HEK293 (cell line): ENCODE measurements at regions not wholly inside any gene's neighbourhood (a gene's known extent, or its start where the extent isn't known, plus 50 kb on each side); places are given as distances from the start of the nearest gene placed in this dataset.
"Not testable (repeated sequence)": the region's sequence is repeated elsewhere in the genome, so short reads cannot be mapped to it uniquely, and the experiment has no call there.

Source experiments
- CTCF ChIA-PET: fragments of 350-600 bp; formaldehyde crosslinking; extraction: SDS; loops from one replicate; lab custom pipeline; 2021; ENCODE audit warnings: antibody characterized with exemption; lab: Yijun Ruan, JAX
- POLR2A ChIA-PET: fragments of 300-600 bp; formaldehyde crosslinking; extraction: SDS; loops from one replicate; lab custom pipeline; 2020; ENCODE audit warnings: antibody characterized with exemption, inconsistent platforms; lab: Yijun Ruan, JAX
- H3K27ac ChIP-seq: fragments of 200-500 bp; sonication (Bioruptor generic); 2 replicates; pipeline ENCODE4 v1.5.1; 2014; ENCODE audit warnings: low read depth, low read length, control low read depth, inconsistent platforms; ENCODE audit errors: extremely low read depth
- H3K36me3 ChIP-seq, 2 experiments: fragments of 200-500 bp in 1 of 2; sonication (Bioruptor generic) in 1 of 2; 1 replicate in 1 of 2; 2 replicates in 1 of 2; pipeline ENCODE4 v1.5.1; 2014 to 2017; ENCODE audit warnings: inconsistent platforms in 2 of 2, low read length in 2 of 2; ENCODE audit not compliant: control insufficient read depth in 2 of 2, insufficient read depth in 1 of 2
- H3K4me1 ChIP-seq: fragments of 200-500 bp; sonication (Bioruptor generic); 2 replicates; pipeline ENCODE4 v1.5.1; 2014; ENCODE audit warnings: mild to moderate bottlenecking, low read length, inconsistent platforms; ENCODE audit not compliant: control insufficient read depth, insufficient read depth
- H3K4me3 ChIP-seq: 2 replicates; pipeline ENCODE4 v1.5.1; 2011; ENCODE audit warnings: low read depth, mild to moderate bottlenecking, control low read depth, low read length, moderate library complexity
- H3K9me3 ChIP-seq: fragments of 200-500 bp; sonication (Bioruptor generic); 2 replicates; pipeline ENCODE4 v1.5.1; 2014; ENCODE audit warnings: low read depth, low read length, inconsistent platforms; ENCODE audit not compliant: control insufficient read depth, insufficient read depth
- KLF7 ChIP-seq: fragments of 450-650 bp; formaldehyde crosslinking; IDR thresholded peaks from 2 replicates; pipeline ENCODE4 v1.5.1; 2016; ENCODE audit warnings: missing biosample characterization, missing genetic modification characterization, borderline replicate concordance
- KLF8 ChIP-seq: fragments of 450-650 bp; formaldehyde crosslinking; IDR thresholded peaks from 2 replicates; pipeline ENCODE4 v1.5.1; 2016; ENCODE audit warnings: missing biosample characterization, missing genetic modification characterization
- MEIS1 ChIP-seq: sonication (generic); formaldehyde crosslinking; IDR thresholded peaks from 2 replicates; pipeline ENCODE4 v1.8.1; 2022; ENCODE audit warnings: missing genetic modification reagents, mild to moderate bottlenecking, borderline replicate concordance
- MYNN ChIP-seq: fragments of 450-650 bp; formaldehyde crosslinking; IDR thresholded peaks from 2 replicates; pipeline ENCODE4 v1.5.1; 2016; ENCODE audit warnings: missing biosample characterization, missing genetic modification characterization, borderline replicate concordance
- SP2 ChIP-seq: fragments of 450-650 bp; formaldehyde crosslinking; IDR thresholded peaks from 2 replicates; pipeline ENCODE4 v1.5.1; 2016; ENCODE audit warnings: missing biosample characterization, missing genetic modification characterization
- ZBTB17 ChIP-seq: fragments of 450-650 bp; formaldehyde crosslinking; IDR thresholded peaks from 2 replicates; pipeline ENCODE4 v1.5.1; 2016; ENCODE audit warnings: missing biosample characterization, missing genetic modification characterization
- ZBTB21 ChIP-seq: fragments of 450-650 bp; formaldehyde crosslinking; IDR thresholded peaks from 2 replicates; pipeline ENCODE4 v1.5.1; 2017; ENCODE audit warnings: missing biosample characterization, missing genetic modification characterization
- ZNF202 ChIP-seq: fragments of 450-650 bp; formaldehyde crosslinking; IDR thresholded peaks from 2 replicates; pipeline ENCODE4 v1.5.1; 2016; ENCODE audit warnings: missing biosample characterization, missing genetic modification characterization, borderline replicate concordance
- ZNF335 ChIP-seq: fragments of 450-650 bp; formaldehyde crosslinking; conservative IDR thresholded peaks from 2 replicates; pipeline ENCODE4 v1.5.1; 2016; ENCODE audit warnings: missing biosample characterization, missing genetic modification characterization
- ZNF473 ChIP-seq: fragments of 450-650 bp; formaldehyde crosslinking; IDR thresholded peaks from 2 replicates; pipeline ENCODE4 v1.5.1; 2017; ENCODE audit warnings: missing biosample characterization, missing genetic modification characterization
- ZNF514 ChIP-seq: fragments of 450-650 bp; formaldehyde crosslinking; IDR thresholded peaks from 2 replicates; pipeline ENCODE4 v1.5.1; 2016; ENCODE audit warnings: missing biosample characterization, missing genetic modification characterization
- ZNF626 ChIP-seq: fragments of 450-650 bp; sonication (Bioruptor Pico); formaldehyde crosslinking; IDR thresholded peaks from 2 replicates; pipeline ENCODE4 v1.5.1; 2018; ENCODE audit warnings: missing biosample characterization, missing genetic modification characterization, inconsistent platforms
- ZNF654 ChIP-seq: fragments of 450-650 bp; formaldehyde crosslinking; IDR thresholded peaks from 2 replicates; pipeline ENCODE4 v1.5.1; 2016; ENCODE audit warnings: low read depth, missing biosample characterization, missing genetic modification characterization
- ZNF76 ChIP-seq: fragments of 450-650 bp; formaldehyde crosslinking; IDR thresholded peaks from 2 replicates; pipeline ENCODE4; 2016; ENCODE audit warnings: low read depth, missing biosample characterization, missing genetic modification characterization, borderline replicate concordance
- TF ChIP-seq, protein P1 (sequence below): fragments of 450-650 bp; formaldehyde crosslinking; IDR thresholded peaks from 2 replicates; pipeline ENCODE4 v1.5.1; 2016; ENCODE audit warnings: missing biosample characterization, missing genetic modification characterization, low read depth
- TF ChIP-seq, protein P2 (sequence below): fragments of 450-650 bp; formaldehyde crosslinking; optimal IDR thresholded peaks from 2 replicates; pipeline ENCODE3; 2016; ENCODE audit warnings: missing biosample characterization, mild to moderate bottlenecking, missing genetic modification characterization

DNA sequence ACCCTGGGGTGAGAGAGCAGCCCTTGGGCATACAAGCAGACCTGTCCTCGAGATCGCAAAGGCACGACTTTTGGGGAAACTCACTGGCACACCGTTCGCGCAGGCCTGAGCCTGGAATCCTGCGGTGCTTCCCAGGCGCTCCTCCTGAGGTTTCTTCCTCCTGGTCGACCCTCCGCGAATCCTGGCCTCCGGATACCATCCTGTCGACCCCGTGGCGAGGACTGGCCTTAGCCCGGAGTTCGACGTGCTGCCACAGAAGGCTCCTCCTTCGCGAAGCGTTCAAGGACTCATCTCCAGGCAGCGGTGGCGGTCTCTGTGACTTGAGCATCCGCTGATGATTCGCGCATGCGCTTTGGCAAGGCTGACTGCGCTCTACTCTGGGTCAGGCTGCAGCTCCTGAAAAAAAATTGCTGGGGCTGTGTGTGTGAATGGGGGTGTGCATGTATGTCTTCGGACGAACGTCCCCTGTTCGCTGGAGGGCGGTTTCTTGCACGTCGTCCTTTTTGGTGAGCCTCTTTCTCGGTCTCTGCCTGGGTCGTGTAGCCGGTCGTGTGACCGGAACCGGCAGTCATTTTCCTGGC, 64.4 kb upstream of the ZNF527 start (continued):
- TF ChIP-seq MYNN (tag by site-specific recombination) = no peak
- TF ChIP-seq ZNF473 = no peak
- TF ChIP-seq ZBTB21 (tag by site-specific recombination) = no peak

DNA sequence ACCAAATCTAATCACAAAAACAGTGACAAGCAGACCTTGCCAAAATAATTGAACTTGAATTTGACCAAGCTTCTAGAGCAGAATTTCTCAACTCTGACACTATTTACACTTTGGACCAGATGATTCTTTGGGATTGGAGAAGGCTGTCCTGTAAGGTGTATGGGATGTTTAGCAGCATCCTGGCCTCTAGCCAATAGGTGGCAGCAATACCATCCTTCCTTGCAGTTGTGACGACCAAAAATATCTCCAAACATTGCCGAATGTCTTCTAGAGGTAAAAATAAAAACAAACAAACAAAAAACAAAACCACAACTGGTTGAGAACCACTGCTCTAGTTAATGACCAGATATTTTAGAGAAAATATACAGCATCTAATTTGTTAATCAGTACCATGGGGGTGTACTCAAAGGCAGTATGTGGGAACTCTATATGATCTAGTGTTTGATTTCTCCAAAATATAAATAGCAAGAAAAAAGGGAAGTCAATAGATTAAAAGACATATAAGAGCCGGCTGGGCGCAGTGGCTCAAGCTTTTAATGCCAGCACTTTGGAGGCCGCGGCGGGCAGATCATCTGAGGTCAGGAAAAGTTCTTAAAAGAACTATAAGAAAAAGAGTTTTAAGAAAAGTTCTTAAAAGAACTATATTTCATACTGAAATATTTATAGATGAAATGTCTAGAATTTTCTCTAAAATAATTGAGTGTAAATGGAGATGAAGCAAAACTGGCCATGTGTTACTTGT, 60.9 kb upstream of the ZNF527 start:
- Histone ChIP-seq H3K36me3 (no peaks in the 10 kb centered on the region), H3K4me1 (no peaks in the 10 kb centered on the region), H3K4me3 (no peak overlapping the region), H3K27ac (no peak overlapping the region), H3K9me3 (peaks cover 7% of the 10 kb centered on the region)
- TF ChIP-seq KLF7 (tag by site-specific recombination) (no peak), ZNF202 (no peak), ZNF654 (tag by site-specific recombination) (peak; percentile 65), ZBTB17 (no peak), ZNF514 (tag by site-specific recombination) (no peak), MEIS1 (CRISPR knock-in tag) (no peak), ZNF626 (tag by site-specific recombination) (no peak)
- ChIA-PET POLR2A (no interaction called here), CTCF (interaction anchor here (0.6 to 1.4 kb wide), 3 partner anchors 242 to 470 kb away, joined by 3 to 8 read pairs (median 4); no protein-coding TSS in a partner anchor)

DNA sequence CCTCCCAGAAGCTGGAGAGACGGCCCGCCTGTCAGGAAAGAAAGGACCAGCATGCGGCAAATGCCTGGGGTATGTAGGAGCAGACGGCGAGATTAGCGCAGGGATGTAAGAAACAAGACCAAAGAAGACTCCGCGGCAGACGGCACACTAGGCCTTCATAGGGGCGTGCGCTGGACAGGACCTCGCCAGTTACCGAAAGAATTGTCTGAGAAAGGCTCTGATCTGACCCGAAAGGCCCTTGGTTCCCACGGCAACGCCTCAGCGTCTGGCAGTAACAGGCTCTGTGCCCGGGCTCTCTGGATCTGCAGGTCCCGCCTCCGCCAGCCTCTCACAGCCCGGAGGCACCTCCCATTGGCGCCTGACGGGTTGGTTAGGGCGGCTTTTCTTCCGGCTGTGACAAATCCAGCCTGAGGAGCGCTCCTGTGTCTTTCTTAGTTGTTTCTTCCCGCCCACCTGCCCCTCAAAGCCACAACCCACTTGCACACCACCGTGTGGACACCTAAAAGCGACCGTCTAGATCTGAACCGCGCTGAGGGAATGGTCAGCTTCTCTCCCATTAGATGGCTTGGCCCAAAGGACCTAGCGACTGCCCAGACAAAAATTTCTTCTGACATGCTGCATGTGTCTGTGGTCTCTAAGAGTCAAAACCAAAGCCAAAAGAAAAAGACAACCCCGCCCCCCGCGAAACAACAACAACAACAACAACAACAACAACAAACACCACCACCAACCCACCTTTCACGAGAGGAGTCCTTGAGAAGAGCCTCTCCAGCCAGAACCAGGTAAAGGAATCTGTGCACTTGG, 58.2 kb upstream of the ZNF527 start:
- TF ChIP-seq, protein P1, sequence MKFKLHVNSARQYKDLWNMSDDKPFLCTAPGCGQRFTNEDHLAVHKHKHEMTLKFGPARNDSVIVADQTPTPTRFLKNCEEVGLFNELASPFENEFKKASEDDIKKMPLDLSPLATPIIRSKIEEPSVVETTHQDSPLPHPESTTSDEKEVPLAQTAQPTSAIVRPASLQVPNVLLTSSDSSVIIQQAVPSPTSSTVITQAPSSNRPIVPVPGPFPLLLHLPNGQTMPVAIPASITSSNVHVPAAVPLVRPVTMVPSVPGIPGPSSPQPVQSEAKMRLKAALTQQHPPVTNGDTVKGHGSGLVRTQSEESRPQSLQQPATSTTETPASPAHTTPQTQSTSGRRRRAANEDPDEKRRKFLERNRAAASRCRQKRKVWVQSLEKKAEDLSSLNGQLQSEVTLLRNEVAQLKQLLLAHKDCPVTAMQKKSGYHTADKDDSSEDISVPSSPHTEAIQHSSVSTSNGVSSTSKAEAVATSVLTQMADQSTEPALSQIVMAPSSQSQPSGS (tag by site-specific recombination) = 0 out of 2 replicates have a peak, but pooled peaks have one; percentile 2
- TF ChIP-seq KLF8 = peak; percentile 47; the same call in 1 of the 2 replicates
- peak; percentile 73 for TF ChIP-seq SP2 (tag by site-specific recombination)
- 0 out of 2 replicates have a peak, but pooled peaks have one; percentile 17 for TF ChIP-seq ZNF76 (tag by site-specific recombination)
- TF ChIP-seq, protein P2, sequence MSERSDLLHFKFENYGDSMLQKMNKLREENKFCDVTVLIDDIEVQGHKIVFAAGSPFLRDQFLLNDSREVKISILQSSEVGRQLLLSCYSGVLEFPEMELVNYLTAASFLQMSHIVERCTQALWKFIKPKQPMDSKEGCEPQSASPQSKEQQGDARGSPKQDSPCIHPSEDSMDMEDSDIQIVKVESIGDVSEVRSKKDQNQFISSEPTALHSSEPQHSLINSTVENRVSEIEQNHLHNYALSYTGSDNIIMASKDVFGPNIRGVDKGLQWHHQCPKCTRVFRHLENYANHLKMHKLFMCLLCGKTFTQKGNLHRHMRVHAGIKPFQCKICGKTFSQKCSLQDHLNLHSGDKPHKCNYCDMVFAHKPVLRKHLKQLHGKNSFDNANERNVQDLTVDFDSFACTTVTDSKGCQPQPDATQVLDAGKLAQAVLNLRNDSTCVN (tag by site-specific recombination) = peak; percentile 8
- peak; percentile 36; the same call in 1 of the 2 replicates for TF ChIP-seq ZNF202
- peak; percentile 92 for TF ChIP-seq ZNF335 (tag by site-specific recombination)
- TF ChIP-seq, all 188 proteins: peak for 7; not testable (repeated sequence) for 181
- H3K9me3 ChIP-seq, H3K36me3 ChIP-seq, H3K4me1 ChIP-seq, H3K27ac ChIP-seq, POLR2A ChIA-PET, CTCF ChIA-PET, H3K4me3 ChIP-seq: not testable (repeated sequence)
